Stimulated activated CD4-positive, alpha-beta T cell treated with anti-CD3 and anti-CD28 coated beads, Interleukin-4, amount 100 ng/mL, for 1 hour (primary cell): ENCODE measurements at regions not wholly inside any gene's neighbourhood (a gene's known extent, or its start where the extent isn't known, plus 50 kb on each side); places are given as distances from the start of the nearest gene placed in this dataset.

ENCODE experiments used
- DNase-seq: peaks from one replicate; pipeline ENCODE4 v3.0.0-alpha.2; 2020

DNA sequence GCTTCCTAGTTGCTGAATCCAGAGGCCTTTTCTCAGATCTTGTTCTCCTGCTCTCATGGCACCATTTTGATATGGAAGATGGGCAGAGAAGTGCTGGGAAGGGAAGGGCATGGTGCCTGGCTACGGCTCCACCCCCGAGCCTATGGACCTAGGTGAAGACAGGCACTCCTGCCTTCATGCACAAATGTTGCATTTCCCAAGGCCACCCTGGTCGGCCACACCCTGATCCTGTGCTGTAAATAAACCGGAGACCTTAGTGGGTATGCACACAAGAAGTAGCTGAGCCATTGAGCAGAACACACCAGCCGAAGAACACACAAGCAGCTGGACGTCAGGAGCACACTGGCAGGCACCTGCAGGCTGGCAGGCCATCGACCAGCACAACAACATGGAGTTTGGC, 261.6 kb downstream of the SHQ1 start:
- DNase-seq: no peak

- DNase-seq: no peak
Observed at GRCh38 chr3:72585966-72586365, 262.3 kb downstream of the SHQ1 start.

GRCh38 chr3:72584262-72584661, 264.0 kb downstream of the SHQ1 start:
- no peak for DNase-seq

- DNase-seq: no peak
Observed at GRCh38 chr3:72582963-72583362, 265.3 kb downstream of the SHQ1 start.

DNA sequence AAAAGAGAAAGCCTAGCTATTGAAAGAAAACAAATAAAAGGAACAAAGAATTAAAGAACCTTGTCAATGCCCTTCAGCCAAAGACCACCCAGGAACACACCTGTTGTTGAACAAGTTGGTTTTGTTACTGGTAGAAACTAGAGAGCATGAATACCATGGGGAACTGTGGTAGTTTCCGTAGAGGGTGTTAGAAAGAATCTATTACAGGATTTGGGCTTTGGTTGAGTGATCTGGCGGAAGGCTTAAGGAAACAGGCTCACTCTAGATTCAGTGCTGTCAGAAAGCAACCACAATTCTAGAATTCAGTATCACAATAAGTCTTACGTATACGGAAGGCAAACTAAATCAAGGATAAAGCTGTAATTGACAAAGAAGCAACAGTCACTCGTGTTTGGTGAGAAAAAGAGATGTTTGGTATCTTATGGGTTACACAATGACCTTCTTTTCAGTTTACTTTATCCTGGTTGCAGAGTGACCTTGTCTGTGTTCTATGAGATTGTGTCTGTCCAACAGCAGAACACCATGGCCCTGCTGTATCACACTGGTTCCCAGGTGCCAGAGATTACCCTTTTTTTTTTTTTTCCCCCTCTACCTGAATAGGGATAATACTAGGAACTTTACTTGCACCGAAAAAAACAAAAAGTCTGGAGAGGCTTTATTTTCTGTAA, 265.9 kb downstream of the SHQ1 start:
- DNase-seq: no peak

DNA sequence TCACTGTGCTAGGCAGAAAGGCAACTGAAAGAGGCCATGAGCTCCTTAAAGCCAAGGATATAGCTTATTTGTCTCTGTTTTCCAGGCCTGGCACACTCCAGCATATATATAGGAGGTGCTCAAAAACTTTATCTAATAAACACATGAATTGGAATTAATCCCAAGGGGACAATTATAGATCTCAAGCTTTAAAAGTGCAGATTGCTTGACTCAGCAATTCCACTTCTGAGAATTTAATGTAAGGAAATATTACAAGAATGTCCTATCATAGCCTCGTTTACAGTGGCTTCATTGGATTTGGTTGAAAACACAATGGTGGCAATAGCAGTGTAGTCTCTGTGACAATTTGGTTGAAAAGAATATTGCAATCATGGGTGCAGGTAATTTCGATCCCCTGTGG, 267.3 kb downstream of the SHQ1 start:
- no peak for DNase-seq

- no peak for DNase-seq
Observed at GRCh38 chr3:72580246-72580756, 267.9 kb downstream of the SHQ1 start.

- DNase-seq: no peak
Observed at GRCh38 chr3:72579581-72580245, 268.5 kb downstream of the SHQ1 start.

DNA sequence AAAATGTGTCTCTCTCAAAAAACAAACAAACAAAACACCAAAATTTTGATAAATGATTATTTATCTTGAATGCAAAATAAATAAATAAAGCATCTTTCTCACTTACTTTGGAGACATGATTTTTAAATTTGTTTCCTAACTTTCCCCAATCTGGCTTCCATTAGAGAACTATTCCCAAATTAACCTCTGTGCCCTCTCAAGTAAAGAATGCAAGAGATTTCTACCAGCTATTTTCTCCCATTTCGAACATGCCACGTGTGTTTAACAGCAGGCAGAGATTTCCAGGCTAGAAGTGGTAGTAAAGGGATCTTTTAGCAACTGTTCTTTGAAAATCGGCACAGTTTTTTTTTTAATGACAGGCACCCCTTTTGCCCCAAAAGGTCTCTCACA, 269.1 kb downstream of the SHQ1 start:
- no peak for DNase-seq

GRCh38 chr3:72577190-72577589, 271.1 kb downstream of the SHQ1 start:
- DNase-seq: no peak

- no peak for DNase-seq
Observed at GRCh38 chr3:72576563-72576962, 271.7 kb downstream of the SHQ1 start.

DNA sequence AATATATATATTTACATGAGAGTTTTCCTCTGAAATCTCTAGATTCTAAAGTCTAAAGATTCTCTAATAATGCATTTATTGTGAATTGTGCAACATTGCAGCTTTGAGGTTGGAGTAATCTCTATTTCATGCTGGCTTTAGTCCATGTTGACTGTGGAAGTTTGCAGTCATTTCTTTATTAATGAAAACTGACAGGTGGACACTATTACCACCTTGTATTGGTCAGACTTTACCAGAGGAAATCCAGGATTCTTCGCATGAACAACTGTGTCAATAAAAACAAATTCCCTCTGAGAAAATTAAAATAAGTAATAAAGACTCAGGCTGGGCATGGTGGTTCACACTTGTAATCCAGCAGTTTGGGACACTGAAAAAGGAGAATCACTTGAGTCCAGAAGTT, 274.1 kb downstream of the SHQ1 start:
- no peak for DNase-seq

GRCh38 chr3:72573051-72573450, 275.2 kb downstream of the SHQ1 start:
- DNase-seq: no peak

GRCh38 chr3:72572489-72573007, 275.7 kb downstream of the SHQ1 start:
- no peak for DNase-seq

DNA sequence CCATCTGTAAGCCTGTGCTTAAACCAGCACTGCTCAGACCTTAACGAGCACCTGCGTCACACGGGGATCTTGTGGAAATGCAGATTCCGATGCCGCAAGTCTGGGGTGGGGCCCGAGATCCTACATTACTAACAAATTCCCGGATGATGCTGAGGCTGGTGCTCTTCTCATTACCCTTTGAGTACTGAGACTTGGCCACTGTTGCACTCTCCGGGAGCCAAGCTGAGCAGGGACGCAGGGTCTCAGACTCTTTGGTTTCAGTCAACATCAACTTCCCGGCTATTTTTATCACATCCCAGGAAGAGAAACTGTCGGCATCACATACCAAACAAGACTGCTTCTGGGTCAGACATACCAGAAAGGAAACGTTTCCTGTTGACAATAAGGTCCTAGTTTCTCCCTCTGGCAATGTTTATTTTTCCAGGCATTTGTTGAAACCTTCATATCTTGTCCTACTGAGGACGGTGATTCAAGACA, 276.6 kb downstream of the SHQ1 start:
- DNase-seq: no peak

GRCh38 chr3:72571052-72571451, 277.2 kb downstream of the SHQ1 start:
- DNase-seq: no peak

DNA sequence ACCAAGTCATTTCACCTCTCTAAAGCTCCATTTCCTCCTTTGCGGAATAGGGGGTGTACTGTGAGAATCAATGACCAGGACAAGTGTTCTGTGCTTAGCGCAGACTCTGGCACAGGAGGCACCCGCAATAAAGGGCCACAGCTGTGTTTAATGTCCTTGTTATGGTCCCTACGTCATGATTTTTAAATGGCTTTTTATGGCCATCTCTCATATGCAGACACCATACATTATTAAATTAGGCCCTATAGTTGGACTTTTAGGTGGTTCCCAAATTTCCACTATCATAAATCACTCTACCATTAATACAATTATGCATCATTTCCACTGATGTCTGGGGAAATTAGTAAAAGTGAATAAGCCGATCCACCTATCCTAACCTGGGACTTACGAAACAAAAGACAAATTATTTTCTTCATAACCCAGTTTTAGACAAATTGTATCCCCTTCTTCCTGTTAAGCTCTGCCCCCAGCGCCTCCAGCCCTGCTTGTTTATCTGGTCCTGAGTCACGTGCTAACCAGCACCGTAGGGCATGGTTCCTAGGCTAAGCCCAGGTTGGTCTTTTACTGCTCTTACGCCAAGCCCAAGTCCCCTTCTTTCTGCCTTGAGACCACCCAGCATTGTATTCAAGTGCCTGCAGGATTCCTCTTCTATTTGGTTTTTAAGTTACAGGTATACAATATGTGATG, 278.3 kb downstream of the SHQ1 start:
- DNase-seq: no peak

DNA sequence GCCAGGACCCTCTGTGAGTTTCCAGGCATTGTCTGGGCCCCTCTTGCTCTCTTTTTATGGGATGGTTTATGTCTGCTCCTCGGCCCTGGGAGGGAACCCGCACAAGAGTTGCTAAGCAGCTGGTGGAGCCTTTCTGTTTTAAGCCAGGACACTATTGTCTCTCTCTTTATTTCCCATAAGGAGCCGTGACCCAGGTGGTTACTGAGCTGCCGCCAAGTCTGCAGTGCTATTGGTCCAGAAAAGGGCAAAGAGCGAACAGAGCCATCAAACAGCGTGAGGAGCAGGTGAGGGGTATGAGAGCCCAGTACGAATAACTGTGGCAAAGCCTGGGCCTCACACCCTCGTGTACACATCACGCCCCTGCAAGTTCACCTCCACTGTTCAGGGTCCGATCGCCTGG, 280.2 kb downstream of the SHQ1 start:
- no peak for DNase-seq

DNA sequence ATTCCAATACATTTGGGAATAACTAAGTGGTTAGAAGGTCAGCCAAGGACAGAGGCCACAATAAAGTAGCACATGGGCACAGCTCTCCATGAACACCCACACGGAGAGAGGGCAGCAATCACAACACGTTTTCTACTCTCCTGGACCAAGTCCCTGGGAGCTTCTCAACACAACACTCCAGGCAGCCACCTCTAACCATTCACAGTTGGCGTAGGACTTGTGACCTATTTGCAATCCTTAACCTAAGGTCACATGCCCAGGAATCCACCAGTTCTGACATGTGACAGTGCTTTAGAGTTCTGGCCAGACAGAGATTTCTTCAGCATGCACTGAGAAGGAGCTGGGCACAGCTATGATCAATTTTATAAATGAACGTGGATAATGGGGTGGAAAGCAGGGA, 280.8 kb downstream of the SHQ1 start:
- DNase-seq: no peak

GRCh38 chr3:72565593-72565992, 282.7 kb downstream of the SHQ1 start:
- DNase-seq: no peak

DNA sequence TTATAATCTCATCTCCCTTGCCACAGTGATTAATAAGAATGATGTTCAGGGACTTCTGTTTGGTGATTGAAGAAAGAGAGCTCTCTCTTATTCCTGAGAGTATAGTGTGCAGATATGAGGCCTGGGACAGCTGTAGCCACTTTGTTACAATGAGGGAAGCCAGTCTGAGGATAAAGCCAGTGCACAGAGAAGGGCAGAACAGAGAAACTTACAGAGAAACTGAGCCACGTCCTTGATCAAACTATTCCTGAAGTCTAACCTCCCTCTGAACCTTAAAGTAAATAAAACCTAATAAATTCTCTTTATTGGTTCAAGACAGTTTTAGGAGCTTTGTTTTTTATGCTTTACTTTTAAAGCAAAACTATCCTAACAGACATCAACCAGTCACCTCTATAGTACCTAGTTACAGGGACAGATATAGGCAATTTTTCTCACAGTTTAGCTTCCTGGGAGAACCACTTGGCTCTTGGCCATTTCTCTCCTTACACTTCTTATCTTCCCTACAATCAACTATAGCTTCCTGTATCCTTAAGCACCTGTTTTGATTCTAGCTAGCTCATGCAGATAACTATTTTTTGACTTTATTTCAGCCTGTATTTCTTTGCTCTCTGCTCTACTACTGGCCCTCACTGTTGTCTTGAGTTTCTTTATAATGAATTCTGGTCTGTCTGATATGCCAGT, 284.4 kb downstream of the SHQ1 start:
- DNase-seq: no peak

GRCh38 chr3:72560846-72561675, 287.2 kb downstream of the SHQ1 start:
- DNase-seq: no peak
